Suppressor macrophage treated with lipopolysaccharide for 4 hours (primary cell): ENCODE measurements at regions not wholly inside any gene's neighbourhood (a gene's known extent, or its start where the extent isn't known, plus 50 kb on each side); places are given as distances from the start of the nearest gene placed in this dataset.

ENCODE experiments used
- DNase-seq: peaks from one replicate; pipeline ENCODE4 v3.0.0-alpha.2; 2020

DNA sequence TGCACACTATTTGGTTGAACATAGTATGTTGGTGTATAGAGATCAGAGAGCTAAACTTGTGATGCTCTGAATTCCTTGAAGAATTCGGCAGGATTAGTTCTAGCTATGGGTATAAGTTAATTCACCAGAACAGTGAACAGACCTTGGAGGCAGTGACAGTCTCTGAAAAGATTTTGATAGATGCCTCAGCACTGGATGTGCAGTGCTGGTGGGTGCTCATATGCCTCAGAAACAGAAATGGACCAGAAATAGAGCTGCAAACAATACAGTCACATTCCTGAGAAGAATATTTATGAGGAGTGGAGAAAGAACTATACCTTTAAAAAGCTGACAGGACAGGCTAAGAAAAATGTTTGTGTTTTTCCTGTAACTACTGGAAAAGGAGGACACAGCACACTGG is 747.7 kb downstream of the KCTD16 start:
- DNase-seq: no peak

DNA sequence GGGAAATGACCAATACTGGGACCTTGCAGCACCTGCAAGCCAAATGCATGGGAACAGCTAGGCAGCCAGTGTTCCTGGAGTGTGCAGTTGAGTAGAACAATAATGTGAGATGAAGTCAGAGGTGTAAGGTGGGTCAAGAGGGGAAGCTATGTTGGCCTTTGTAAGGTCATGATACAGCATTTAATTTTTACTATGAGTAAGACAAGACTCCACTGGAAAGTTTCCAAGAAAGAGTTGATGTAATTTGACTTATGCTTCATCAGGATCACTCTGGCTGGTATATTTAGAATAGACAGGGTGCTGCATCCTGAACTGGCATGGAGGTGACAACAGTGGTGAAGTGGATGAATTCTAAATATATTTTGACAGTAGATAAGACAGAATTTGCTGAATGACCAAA is 744.8 kb downstream of the KCTD16 start:
- DNase-seq: no peak

DNA sequence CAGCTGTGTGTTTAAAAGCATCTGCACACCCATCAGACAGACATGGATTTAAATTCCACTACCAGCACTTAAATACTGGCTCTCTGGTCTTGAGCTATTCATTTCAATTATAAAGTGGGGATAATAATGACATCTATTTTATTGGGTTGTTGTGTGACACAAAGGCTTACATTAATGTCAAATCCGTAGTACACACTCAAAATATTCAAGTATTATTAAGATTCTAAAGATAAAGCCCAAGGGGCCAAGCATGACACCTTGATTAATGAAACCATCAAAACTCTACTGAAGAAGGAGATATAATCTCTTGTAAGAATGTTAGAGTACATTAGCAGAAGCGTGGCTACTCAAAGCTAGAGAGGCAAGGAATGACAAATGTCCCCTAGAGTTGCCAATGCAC is 743.0 kb downstream of the KCTD16 start:
- no peak for DNase-seq

DNA sequence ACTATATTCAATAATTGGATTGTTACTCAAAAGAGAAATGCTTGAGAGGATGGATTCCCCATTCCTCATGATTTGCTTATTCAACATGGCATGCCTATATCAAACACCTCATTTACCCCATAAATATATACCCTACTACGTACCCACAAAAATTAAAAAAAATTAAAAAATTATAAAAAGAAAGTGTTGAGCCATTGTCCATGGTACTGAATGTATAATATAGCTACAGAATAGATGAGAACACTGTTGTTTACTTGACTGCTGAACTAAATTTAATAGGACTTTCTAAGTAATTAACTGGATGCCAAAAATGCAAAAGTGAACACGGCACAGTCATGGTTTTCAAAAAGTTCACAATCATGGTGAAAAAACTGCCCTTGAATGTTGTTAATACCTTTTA is 725.8 kb downstream of the KCTD16 start:
- DNase-seq: no peak

DNA sequence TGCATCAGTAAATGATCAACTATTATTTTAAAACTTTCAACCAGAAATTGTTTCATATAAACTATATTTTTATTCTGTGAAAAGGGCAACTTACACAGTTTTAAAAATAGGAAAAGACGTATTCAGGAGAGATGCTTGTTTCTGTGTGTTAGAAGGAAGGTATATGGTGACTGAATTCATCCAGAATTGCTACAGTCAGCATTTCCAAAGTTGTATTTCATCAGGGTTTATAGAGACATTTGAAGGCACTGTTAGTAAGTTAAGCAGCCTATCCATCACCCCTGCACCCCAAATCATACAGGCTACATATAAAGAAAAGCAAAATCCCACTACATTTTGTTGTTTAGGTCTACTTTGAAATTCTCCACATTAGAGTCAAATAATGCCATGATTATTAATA is 716.0 kb downstream of the KCTD16 start:
- DNase-seq: no peak

DNA sequence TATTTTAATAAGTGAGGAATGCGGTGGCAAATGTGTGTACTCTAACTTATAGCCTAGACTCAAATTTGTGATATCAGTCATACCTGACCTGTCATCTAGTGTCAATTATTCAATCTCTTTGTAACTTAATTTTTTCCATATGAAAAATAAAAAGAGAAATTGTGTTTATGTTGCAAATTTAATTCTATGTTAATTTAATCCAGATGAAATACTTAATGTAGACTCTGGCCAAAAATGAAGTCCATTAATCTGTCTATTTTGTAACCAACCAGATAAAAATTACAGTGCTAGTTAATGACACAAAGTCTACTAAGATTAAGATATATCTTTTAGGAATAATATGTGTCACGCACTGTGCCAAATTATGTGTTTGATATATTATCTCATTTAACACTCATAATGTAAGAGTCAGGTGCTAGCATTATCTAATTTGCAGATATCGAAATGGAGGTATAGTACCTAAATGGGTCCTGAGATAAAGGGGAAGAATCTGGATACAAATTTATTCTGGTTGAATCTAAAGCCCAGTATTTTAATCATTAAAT is 712.1 kb downstream of the KCTD16 start:
- no peak for DNase-seq

DNA sequence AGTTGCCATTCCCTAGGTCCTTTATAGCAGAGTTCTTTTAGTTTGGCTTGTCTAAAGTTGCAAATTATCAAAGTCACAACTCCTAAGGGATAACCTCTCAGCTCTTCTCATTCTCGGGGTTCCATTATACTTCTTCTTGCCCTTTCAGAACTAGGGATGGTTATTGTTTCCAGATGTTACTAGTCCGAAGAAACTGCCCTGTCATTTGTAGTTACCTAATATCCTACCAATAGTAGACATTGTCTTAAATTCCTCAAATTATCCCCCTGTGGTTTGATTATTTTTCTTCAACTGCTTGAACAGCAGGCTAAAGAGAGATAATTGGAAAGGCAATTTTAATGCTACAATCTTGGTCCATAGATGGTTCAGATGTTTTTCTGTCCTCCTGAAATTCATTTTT is 709.8 kb downstream of the KCTD16 start:
- no peak for DNase-seq

DNA sequence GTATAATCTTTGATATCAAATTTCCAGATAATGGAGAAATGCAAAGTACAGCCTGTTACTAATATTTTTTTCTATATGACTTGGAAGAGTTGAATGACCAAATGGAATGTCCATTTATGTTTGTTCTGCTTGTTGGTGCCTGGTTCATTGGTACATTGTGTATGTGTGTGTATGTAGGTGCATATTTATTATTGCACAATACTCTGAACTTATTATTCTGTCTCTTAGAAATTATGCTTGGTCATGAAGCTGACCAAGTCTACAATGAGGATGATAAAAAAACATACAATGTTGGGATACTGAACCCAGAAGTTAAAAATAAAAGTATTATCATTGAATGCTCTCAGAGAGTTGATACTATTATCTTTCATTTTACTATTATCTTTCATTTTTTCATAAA is 706.3 kb downstream of the KCTD16 start:
- DNase-seq: no peak

DNA sequence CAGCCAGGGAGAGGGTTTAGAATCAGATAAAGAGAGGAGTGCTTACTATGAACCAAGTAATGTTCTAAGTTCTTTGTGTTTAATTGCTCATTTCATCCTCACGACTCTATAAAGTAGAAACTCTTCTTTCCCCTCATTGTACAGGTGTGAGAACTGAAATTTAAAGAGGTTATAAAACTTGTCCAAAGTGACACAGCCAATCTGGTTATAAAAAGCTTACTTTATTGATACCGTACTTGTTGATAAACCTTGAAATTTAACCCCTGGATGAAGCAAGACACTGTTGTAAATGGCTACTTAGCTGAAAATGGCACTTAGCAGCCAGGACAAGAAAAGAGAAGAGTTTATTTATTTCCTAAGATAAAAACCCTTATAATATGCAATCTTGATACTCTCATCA is 702.4 kb downstream of the KCTD16 start:
- DNase-seq: no peak

DNA sequence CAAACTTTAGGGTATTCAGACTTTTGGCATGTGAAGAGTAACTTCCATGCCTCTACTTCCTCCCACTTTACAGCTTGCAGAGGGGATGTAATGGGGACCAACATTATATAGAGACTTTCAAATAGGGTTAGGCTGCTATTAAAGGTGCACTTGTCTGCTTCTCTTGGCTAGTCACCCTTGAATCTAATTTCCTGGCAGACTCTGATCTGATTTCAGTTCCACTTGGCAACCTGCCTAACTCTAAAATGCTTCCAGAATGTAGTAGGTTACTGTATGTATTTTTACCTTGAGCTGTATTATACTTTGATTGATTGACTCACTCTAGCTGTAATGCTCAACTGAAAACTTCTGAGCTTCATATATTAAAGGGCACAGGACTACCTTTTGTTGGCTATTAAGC is 693.4 kb downstream of the KCTD16 start:
- DNase-seq: no peak

DNA sequence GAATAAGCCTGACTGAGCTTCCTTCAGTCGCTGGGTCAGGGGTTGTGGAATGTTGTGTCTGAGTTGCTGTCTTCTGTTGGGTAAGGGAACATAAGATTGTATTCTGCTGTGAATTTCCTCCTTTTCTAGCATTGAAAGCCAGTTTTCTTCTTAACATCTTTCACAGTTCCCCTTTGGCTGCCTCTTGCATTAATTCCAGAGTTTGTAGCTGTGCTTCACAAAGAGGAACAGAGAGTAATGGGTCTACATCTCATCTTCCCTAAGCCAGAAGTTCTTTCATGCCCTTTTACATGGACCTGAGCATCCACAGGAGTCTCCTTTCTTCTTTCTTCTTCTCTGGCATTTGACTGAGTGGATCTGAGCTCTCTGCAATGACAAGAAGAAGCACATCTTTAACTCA is 686.8 kb downstream of the KCTD16 start:
- no peak for DNase-seq

DNA sequence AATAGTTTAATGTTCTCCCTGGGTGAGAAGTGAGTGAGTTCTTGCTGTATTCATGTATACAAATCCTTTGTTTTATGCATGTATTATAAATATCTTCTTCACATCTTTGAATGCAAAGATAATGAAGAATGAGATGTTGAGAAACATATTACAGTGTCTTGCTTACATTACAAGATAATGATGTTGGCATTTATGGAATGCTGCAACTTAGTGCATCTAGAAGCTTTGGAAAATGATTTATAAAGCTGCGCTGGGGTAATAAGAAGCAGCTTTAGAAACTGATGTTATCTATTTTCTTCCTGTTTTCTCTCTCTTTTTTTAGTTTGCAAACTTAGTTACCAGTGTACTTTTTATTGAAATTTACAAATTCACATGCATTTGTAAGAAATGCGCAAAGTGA is 673.4 kb downstream of the KCTD16 start:
- DNase-seq: no peak

DNA sequence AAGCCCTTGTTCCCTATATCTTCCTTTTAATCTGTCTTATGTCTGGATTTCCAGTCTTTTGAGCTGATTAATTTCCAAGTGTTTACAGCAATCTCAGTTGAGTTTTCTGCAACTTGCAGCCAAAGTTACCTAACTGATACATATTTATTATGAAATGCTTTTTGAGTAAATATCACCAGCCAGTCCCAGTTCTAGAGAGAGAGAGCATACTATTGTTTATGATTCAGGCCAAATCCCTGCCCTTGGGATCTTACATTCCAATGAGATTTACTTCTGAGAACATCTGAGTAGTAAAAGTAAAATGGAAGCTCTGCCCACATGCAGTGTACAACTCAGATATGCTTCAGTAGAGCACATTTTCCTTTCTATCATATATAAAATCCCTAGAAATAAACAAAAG is 661.7 kb downstream of the KCTD16 start:
- no peak for DNase-seq

DNA sequence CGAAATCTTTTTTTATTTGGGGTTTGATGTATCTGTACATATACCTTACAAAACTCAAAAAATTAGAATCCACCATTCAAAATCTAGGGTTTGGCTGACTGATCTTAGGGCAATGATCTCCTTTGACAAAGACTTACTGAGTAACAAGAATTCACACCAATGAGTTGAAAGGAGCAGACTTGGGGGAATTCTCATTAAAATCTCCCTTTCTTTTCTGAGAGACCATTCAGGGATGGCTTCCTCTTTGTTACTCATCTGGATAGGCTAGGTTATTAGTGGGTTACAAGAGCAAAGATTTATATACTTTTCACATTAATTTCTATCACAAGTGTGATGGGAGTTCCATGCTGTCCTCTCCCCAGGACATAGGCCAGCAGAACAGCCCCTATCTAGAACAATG is 661.0 kb downstream of the KCTD16 start:
- DNase-seq: no peak

DNA sequence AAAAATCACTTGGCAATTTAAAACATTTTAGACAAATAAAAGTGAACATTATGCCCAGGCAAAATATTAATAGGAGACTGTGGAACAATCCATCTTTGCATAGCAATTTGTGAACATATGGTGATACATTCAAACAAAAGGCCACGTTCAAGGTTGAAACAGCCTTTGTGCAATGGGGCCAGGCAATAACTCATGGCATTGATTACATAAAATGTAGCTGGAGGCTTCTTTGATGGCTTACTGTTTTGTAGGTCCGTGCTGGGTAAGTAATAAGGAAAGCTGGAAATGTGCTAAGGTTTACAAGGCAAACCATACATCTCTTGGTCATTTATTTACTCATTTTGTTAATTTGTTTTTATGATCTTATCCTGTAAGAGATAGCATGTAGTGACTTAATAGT is 651.8 kb downstream of the KCTD16 start:
- no peak for DNase-seq

DNA sequence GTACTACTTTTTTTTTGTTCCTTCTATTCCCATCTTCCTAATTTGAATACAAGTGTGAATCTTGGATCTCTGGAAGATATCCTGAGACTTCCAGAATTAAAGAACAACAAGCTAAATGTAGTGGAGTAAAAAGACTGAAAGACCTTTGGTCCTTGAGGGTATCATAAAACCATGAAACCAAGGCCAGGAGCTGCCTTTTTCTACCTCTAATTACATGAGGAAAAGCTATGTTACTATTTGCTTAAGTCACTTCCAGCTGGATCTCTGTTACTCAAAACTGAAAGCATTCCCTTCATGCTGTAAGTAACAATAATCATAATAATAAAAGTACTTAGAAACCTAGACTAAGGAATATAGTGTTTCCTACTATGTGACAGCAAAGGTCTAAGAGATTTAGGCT is 649.6 kb downstream of the KCTD16 start:
- no peak for DNase-seq

DNA sequence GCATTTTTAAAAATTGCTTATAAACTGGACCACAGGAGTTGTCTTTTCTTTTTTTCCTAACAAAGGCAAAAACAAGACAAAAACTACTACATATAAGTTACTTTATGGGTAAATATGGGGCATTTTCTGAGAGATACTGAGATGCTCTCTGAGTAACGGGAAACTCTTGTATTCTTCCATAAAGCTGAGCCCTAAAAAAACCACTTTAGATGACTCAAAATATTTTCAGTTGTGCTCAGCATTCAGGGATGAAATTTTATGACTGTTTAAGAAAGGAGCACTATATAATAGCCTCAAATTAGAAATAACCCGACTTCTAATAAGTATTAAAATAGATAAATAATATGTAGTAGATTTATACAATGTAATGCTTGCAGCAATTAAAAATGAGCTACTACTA is 644.5 kb downstream of the KCTD16 start:
- no peak for DNase-seq

DNA sequence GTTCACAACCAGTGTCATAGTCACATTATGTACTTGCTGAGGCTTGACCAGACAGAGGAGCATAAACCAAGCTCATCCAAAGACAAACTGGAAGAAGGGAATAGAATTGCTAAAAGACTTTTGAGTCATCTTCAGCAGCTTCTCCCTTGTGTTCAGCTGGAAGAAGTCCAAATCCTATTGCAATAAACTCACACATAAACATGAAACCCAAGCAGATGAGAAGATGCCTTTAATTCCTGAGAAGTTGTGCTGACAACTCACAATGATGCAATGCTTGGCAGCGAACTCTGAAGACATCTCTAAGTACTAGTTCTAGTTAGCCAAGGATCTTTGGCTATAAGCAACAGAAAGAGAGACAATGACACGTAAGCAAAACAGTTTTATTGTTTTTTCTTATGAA is 642.1 kb downstream of the KCTD16 start:
- no peak for DNase-seq

DNA sequence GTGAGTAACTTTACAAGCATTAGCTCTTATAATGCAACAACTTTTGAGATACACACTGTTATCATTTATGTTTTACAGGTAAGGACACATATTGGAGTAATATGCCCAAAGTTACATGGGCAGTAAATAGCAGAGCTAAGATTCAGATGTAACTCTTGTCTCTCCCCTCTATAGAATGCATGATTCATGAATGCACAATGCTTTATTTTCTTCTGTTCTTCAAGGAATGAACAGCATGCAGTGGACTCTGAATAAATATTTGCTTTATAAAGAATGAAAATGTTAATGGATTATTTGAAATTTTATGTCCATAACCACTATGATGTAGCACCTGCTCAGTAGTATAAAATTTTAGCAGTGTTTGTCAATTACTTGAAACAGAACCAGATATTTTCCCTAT is 629.5 kb downstream of the KCTD16 start:
- DNase-seq: no peak

DNA sequence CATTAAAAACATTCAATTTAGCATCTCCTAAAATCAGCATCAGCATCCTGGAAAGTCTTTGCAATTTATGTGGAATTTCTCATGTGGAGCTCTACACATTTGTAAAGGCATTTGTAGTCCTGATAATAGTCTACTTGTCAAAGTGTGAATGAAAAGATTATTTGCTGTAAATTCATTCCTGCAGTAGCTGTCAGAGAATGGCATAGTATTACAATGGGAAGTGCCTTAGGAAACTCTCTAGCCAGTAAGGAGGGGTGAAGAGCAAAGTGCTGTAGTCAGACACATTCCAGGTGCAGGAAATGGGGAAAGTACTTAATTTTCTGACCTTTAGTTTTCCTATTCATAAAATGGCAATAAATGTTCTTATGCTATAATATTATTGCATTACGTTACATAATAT is 627.9 kb downstream of the KCTD16 start:
- no peak for DNase-seq

DNA sequence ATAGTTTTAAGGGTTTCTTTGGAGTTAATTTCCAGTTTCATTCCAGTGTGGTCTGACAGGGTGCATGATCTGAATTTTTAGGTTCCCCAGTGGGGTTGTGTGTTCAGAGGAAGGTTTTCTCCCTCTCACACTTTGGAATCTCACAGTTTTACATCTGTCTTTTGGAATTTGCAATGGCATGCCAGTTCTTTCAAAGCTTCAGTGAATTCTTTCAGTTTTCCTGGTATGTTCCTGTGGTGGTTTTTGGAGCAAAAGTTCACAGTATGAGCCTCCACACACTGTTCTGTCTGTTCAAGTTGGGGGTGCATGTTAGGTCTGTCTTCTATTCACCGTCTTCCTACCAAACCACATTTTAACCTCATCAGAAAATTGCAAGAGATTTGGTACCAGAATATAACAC is 624.2 kb downstream of the KCTD16 start:
- no peak for DNase-seq

DNA sequence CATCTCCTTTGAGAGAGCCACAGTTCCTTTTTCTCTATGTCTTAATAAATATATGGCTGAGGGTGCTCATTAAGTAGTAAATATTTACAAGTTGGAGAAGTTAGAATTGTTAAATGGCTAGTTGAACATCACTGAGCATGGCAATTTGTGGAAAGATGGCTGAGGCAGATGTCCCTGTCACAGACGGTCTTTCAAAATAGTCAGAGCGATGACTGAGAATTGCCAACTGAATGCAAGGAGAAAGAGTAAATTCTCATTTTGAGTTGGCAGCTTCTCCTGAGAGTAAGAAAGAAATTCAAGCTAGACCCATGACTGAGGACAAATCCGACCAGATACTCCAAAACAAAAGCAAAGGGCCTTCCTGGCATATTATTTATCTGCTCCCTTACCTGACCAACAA is 617.9 kb downstream of the KCTD16 start:
- no peak for DNase-seq

DNA sequence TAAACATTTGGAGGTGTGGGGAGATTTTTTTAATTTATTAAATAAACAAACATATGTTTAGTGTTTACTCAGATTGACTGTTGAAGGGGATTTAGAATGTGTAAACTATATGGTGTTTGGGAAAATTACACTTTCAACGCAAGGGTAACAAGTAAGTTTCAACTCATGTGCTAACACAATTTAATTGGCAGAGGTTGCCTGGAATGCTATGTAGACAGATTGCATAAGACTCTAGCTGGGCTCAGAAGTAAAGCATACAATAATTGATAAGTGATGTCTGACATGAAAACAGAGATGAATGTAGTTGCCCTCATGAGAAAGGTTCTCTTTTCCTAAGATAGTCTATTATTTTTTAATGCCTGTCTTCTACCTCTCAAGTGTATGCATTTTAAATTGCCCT is 617.4 kb downstream of the KCTD16 start:
- DNase-seq: no peak

DNA sequence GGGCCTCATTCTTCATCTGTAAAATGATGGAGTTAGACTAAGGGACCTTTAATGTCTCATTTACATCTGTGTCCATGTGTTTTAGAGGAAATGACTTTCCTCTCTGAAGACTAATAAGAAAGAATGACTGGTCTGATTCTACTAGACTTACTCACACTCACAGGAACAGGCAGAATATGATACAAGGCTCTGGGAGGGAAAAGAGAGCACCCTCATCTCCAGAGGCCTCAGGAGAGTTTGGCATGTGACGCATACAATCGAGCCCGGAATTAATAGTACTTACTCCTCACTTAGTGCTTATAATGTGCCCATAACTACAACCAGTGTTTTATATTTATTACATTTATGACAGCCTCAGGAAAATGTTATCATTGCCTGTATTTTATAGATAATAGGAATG is 608.7 kb downstream of the KCTD16 start:
- DNase-seq: no peak

DNA sequence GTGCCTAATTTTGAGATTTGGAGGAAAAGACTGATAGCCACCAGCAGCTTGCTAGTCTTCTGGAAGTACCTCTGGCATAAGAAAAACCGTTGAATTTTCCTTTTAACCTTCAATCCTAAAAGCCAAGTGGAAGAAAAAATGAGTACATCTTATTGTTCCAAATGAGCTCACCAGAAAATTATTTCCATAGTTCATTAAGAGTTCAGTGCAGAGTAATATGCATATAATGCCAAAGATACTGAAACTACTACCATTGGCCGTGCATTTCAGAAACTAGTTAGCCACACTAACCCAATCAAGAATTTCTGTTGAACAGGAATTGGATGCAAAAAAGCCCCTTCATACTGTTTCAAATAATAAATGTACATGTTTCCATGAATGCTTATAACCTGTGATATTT is 607.9 kb downstream of the KCTD16 start:
- no peak for DNase-seq

DNA sequence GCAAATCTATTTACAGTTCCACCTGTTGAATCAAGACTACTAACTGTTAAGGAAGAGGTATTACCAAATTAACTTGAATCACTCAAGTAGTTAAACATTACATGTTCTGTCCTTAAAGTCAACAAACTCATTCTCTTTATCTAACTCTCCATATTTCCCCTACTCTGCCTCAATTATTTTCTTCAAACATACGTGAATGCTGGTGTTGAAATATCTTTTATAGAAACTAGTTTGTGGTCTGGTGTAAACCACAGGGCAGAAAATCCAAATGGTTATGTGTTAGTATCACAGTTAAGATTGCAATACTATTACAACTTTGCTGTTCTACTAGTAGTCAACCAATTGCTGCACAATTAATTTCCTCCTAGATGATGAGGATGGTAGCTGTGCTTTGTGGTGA is 603.5 kb downstream of the KCTD16 start:
- no peak for DNase-seq
